H1 (cell line): ENCODE measurements at regions not wholly inside any gene's neighbourhood (a gene's known extent, or its start where the extent isn't known, plus 50 kb on each side); places are given as distances from the start of the nearest gene placed in this dataset.

Experiments
- CTCF ChIA-PET: fragments of 300-600 bp; sonication (Branson Sonifier 250); formaldehyde crosslinking; loops from one replicate; lab custom pipeline; 2021; ENCODE audit not compliant: partially characterized antibody; lab: Charles Lee
- POLR2A ChIA-PET: fragments of 300-600 bp; sonication (Branson Sonifier 250); formaldehyde crosslinking; loops from one replicate; lab custom pipeline; 2021; ENCODE audit warnings: inconsistent platforms; ENCODE audit not compliant: partially characterized antibody; lab: Charles Lee
- DNase-seq, 2 experiments: peaks; one replicate each; pipeline versions ENCODE4 v3.0.0 to v3.0.0-alpha.2; 2010 to 2022; ENCODE audit warnings: low spot score in 2 of 2, low read depth in 1 of 2, mixed read lengths in 1 of 2
- FAIRE-seq: peaks from 2 replicates; lab custom pipeline; 2011; peaks lifted over from hg19 to GRCh38; lab: Jason Lieb, UNC
- H2AFZ ChIP-seq: 2 replicates; pipeline ENCODE4 v1.8.1; 2012; ENCODE audit warnings: low read length, inconsistent platforms
- H2AK5ac ChIP-seq: 2 replicates; pipeline ENCODE4 v1.6.1; 2013; ENCODE audit warnings: low read depth, low read length
- H2BK120ac ChIP-seq: replicated peaks from 2 replicates; pipeline ENCODE3; 2013; ENCODE audit warnings: low read depth, low read length, inconsistent platforms
- H2BK12ac ChIP-seq: 2 replicates; pipeline ENCODE4 v1.6.1; 2013; ENCODE audit warnings: low read depth, low read length
- H2BK15ac ChIP-seq: 2 replicates; pipeline ENCODE4 v1.6.1; 2013; ENCODE audit warnings: low read length
- H2BK20ac ChIP-seq: 2 replicates; pipeline ENCODE4 v1.6.1; 2013; ENCODE audit warnings: low read length
- H2BK5ac ChIP-seq: 2 replicates; pipeline ENCODE4 v1.6.1; 2013; ENCODE audit warnings: low read depth, low read length
- H3K14ac ChIP-seq: 2 replicates; pipeline ENCODE4 v1.6.1; 2013; ENCODE audit warnings: inconsistent platforms; ENCODE audit not compliant: insufficient read length
- H3K18ac ChIP-seq: 2 replicates; pipeline ENCODE4 v1.6.1; 2013; ENCODE audit warnings: low read length; ENCODE audit errors: extremely low read depth
- H3K23ac ChIP-seq: 2 replicates; pipeline ENCODE4 v1.6.1; 2013; ENCODE audit warnings: inconsistent platforms; ENCODE audit not compliant: insufficient read length
- H3K23me2 ChIP-seq: 2 replicates; pipeline ENCODE4 v1.6.1; 2013; ENCODE audit warnings: low read depth, low read length
- H3K27ac ChIP-seq: 2 replicates; pipeline ENCODE4 v1.6.1; 2011; ENCODE audit warnings: low read depth, low read length, inconsistent platforms
- H3K27me3 ChIP-seq, 4 experiments: replicated peaks in 1 of 4; 1 replicate in 1 of 4; 2 replicates in 3 of 4; pipeline versions ENCODE4 v1.6.1 to v1.8.1; 2011 to 2013; ENCODE audit warnings: low read length in 3 of 4, mild to moderate bottlenecking in 3 of 4, inconsistent platforms in 2 of 4, mixed read lengths in 2 of 4, moderate library complexity in 1 of 4; ENCODE audit not compliant: control insufficient read depth in 3 of 4, insufficient read depth in 3 of 4; ENCODE audit errors: extremely low read depth in 1 of 4
- H3K36me3 ChIP-seq, 4 experiments: 2 replicates each; pipeline versions ENCODE4 v1.6.1 to v1.8.1; 2011 to 2013; ENCODE audit warnings: mild to moderate bottlenecking in 4 of 4, low read length in 3 of 4, moderate library complexity in 2 of 4, control low read depth in 1 of 4, inconsistent platforms in 1 of 4; ENCODE audit not compliant: insufficient read depth in 4 of 4, control insufficient read depth in 2 of 4
- H3K4ac ChIP-seq: replicated peaks from 2 replicates; pipeline ENCODE3; 2013; ENCODE audit warnings: low read length, low read depth, mixed read lengths, inconsistent platforms; ENCODE audit not compliant: insufficient read length
- H3K4me1 ChIP-seq, 4 experiments: replicated peaks in 1 of 4; 1 replicate in 1 of 4; 2 replicates in 3 of 4; pipeline versions ENCODE4 v1.6.1 to v1.8.1; 2011 to 2013; ENCODE audit warnings: low read length in 3 of 4, inconsistent platforms in 2 of 4, mixed read lengths in 1 of 4; ENCODE audit not compliant: insufficient read depth in 4 of 4, control insufficient read depth in 3 of 4
- H3K4me2 ChIP-seq, 2 experiments: 2 replicates each; pipeline versions ENCODE4 v1.6.1 to v1.8.1; 2011 to 2013; ENCODE audit warnings: low read depth in 2 of 2, low read length in 2 of 2, control low read depth in 1 of 2, inconsistent platforms in 1 of 2, mild to moderate bottlenecking in 1 of 2; ENCODE audit not compliant: insufficient read depth in 1 of 2
- H3K4me3 ChIP-seq, 4 experiments: fragments of 200-600, 300-600 bp in 1 of 4; sonication (generic), shearing (Covaris generic), sonication (Bioruptor Twin) in 1 of 4; 2 replicates each; pipeline versions ENCODE4 v1.5.1 to v1.8.1; 2011 to 2016; ENCODE audit warnings: low read length in 4 of 4, low read depth in 3 of 4, control low read depth in 2 of 4, inconsistent platforms in 2 of 4, mild to moderate bottlenecking in 2 of 4, mixed read lengths in 1 of 4, moderate library complexity in 1 of 4; ENCODE audit not compliant: insufficient read depth in 2 of 4; ENCODE audit errors: extremely low read depth in 1 of 4
- H3K56ac ChIP-seq: replicated peaks from 2 replicates; pipeline ENCODE3; 2013; ENCODE audit warnings: low read depth, mild to moderate bottlenecking, mixed read lengths, low read length, inconsistent platforms; ENCODE audit not compliant: insufficient read length
- H3K79me1 ChIP-seq: 2 replicates; pipeline ENCODE4 v1.6.1; 2013; ENCODE audit warnings: low read depth, low read length, control low read depth
- H3K79me2 ChIP-seq, 2 experiments: 2 replicates each; pipeline versions ENCODE4 v1.6.1 to v1.8.1; 2012 to 2013; ENCODE audit warnings: low read length in 2 of 2, mild to moderate bottlenecking in 2 of 2, inconsistent platforms in 1 of 2; ENCODE audit not compliant: insufficient read depth in 2 of 2, control insufficient read depth in 1 of 2
- H3K9ac ChIP-seq, 4 experiments: replicated peaks in 1 of 4; 1 replicate in 1 of 4; 2 replicates in 3 of 4; pipeline versions ENCODE4 v1.6.1 to v1.8.1; 2011 to 2013; ENCODE audit warnings: low read depth in 3 of 4, low read length in 3 of 4, control low read depth in 2 of 4, mild to moderate bottlenecking in 2 of 4, moderate library complexity in 2 of 4, inconsistent platforms in 1 of 4; ENCODE audit errors: extremely low read depth in 1 of 4
- H3K9me3 ChIP-seq, 2 experiments: 2 replicates each; pipeline versions ENCODE4 v1.6.1 to v1.8.1; 2012 to 2013; ENCODE audit warnings: mild to moderate bottlenecking in 2 of 2, moderate library complexity in 2 of 2, control low read depth in 1 of 2, inconsistent platforms in 1 of 2, low read depth in 1 of 2, low read length in 1 of 2, mixed read lengths in 1 of 2; ENCODE audit not compliant: insufficient read depth in 2 of 2
- H4K20me1 ChIP-seq, 2 experiments: replicated peaks in 1 of 2; 2 replicates each; pipeline versions ENCODE3 to v1.8.1; 2011 to 2013; ENCODE audit warnings: inconsistent platforms in 2 of 2, low read length in 2 of 2, mild to moderate bottlenecking in 1 of 2; ENCODE audit not compliant: insufficient read depth in 2 of 2, control insufficient read depth in 1 of 2
- H4K5ac ChIP-seq: 2 replicates; pipeline ENCODE4 v1.6.1; 2013; ENCODE audit warnings: low read length, low read depth, mixed read lengths, inconsistent platforms; ENCODE audit not compliant: insufficient read length
- H4K8ac ChIP-seq: 2 replicates; pipeline ENCODE4 v1.8.0; 2013; ENCODE audit warnings: mild to moderate bottlenecking, moderate library complexity, low read length, inconsistent platforms; ENCODE audit not compliant: insufficient read depth; ENCODE audit errors: extremely low read depth
- H4K91ac ChIP-seq: replicated peaks from 2 replicates; pipeline ENCODE3; 2013; ENCODE audit warnings: low read length, mixed read lengths, inconsistent platforms; ENCODE audit not compliant: insufficient read length
- CBX8 ChIP-seq: fragments of 300-800, 300-1000 bp; sonication (generic); IDR thresholded peaks from 2 replicates; pipeline ENCODE4 v1.7.1; 2016; ENCODE audit warnings: low read depth, low read length, borderline replicate concordance
- GTF2F1 ChIP-seq: IDR thresholded peaks from 2 replicates; pipeline ENCODE4 v1.6.1; 2012; ENCODE audit warnings: low read depth, low read length, improper control_type of control experiment, borderline replicate concordance
- KDM5A ChIP-seq: fragments of 200-600 bp; IDR thresholded peaks from 2 replicates; pipeline ENCODE4 v1.7.1; 2012; ENCODE audit warnings: mild to moderate bottlenecking, low read length, inconsistent platforms, mixed read lengths
- NANOG ChIP-seq: IDR thresholded peaks from 2 replicates; pipeline ENCODE4 v1.6.1; 2011; ENCODE audit warnings: low read length, low read depth, mild to moderate bottlenecking, inconsistent platforms; ENCODE audit not compliant: insufficient read depth, poor library complexity, severe bottlenecking
- NRF1 ChIP-seq: IDR thresholded peaks from 2 replicates; pipeline ENCODE4 v1.6.1; 2011; ENCODE audit warnings: mild to moderate bottlenecking, low read depth, low read length, improper control_type of control experiment
- TAF1 ChIP-seq: IDR thresholded peaks from 2 replicates; pipeline ENCODE4 v1.6.1; 2011; ENCODE audit warnings: mild to moderate bottlenecking, low read depth, low read length
- TEAD4 ChIP-seq: IDR thresholded peaks from 2 replicates; pipeline ENCODE4 v1.6.1; 2012; ENCODE audit warnings: low read depth, low read length, inconsistent platforms, mixed read lengths
- YY1 ChIP-seq: IDR thresholded peaks from 2 replicates; pipeline ENCODE4 v1.6.1; 2011; ENCODE audit warnings: low read depth, mild to moderate bottlenecking, low read length
- ZNF274 ChIP-seq: IDR thresholded peaks from 2 replicates; pipeline ENCODE4 v1.7.0; 2012; ENCODE audit warnings: low read length, borderline replicate concordance; ENCODE audit errors: extremely low read depth
- WGBS, 2 experiments: shearing (Covaris generic) in 1 of 2; methylation state at CpG; one replicate each; pipeline versions ENCODE4 v1.1.6 to v1.1.7; 2013 to 2015; ENCODE audit warnings: low lambda C conversion rate in 2 of 2, mixed read lengths in 2 of 2, inconsistent platforms in 1 of 2, low coverage in 1 of 2, missing lambda C conversion rate in 1 of 2; ENCODE audit not compliant: insufficient replicate concordance in 2 of 2, insufficient coverage in 1 of 2, insufficient read length in 1 of 2; ENCODE audit errors: extremely low coverage in 1 of 2, missing lambda C conversion rate in 1 of 2; 5-methylcytosine and 5-hydroxymethylcytosine counted together
- TF ChIP-seq, protein P1 (sequence below): IDR thresholded peaks from 2 replicates; pipeline ENCODE4 v1.6.1; 2011; ENCODE audit warnings: low read length, improper control_type of control experiment
- TF ChIP-seq, protein P2 (sequence below): IDR thresholded peaks from 2 replicates; pipeline ENCODE4 v1.6.1; 2012; ENCODE audit warnings: low read length, inconsistent platforms

DNA sequence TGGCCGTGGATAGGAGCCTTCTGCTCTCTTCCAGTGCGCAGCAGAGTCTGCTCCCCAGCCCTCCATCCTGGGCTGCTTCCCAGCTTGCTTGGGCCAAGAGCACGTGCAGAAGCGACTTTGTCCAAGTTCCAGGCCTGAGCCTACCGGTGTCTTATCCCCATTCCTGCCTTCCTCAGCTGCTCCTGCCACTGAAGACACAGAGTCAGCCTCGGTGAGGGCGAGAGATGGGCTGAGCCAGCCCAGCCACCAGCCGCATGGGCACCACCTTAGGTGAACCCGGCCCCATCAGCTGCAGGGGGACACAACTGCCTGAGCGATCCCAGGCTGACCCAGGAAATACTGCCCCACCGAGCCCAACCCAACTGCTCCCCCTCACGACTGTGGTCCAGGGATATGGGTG lies 847.8 kb downstream of the TBC1D22A start:
- H3K4me2 ChIP-seq, result no peak overlapping the region
- H4K20me1 ChIP-seq, result no peaks in the 10 kb centered on the region
- no peak overlapping the region for H3K4ac ChIP-seq
- no peak overlapping the region for H3K56ac ChIP-seq
- DNase-seq (no peak), FAIRE-seq (no peak)
- 90% methylated on average over 12 of the region's 12 CpGs; no CpG with 5 or more reads in 1 of the 2 experiments for WGBS, 2 experiments
- H2AK5ac ChIP-seq, result no peak overlapping the region
- no peak overlapping the region for H3K9ac ChIP-seq
- H4K91ac ChIP-seq, result no peak overlapping the region
- H3K36me3 ChIP-seq, result no peaks in the 10 kb centered on the region
- no peak overlapping the region for H3K4me3 ChIP-seq
- no peak overlapping the region for H4K8ac ChIP-seq
- H3K79me2 ChIP-seq, result no peaks in the 10 kb centered on the region
- ChIA-PET POLR2A (no interaction called here), CTCF (interaction anchor here (0.6 kb wide), 1 partner anchor 440 kb away, joined by 3 read pairs; no protein-coding TSS in a partner anchor)
- no peaks in the 10 kb centered on the region for H3K23me2 ChIP-seq
- H2BK5ac ChIP-seq, result no peak overlapping the region
- no peaks in the 10 kb centered on the region for H3K79me1 ChIP-seq
- no peak overlapping the region for H4K5ac ChIP-seq
- peaks cover 5 to 43% of the 10 kb centered on the region in 2 experiments; a peak in 2 of 4 replicates for H3K9me3 ChIP-seq
- TF ChIP-seq NANOG (no peak), ZNF274 (no peak), TAF1 (no peak), YY1 (no peak), CBX8 (no peak), GTF2F1 (no peak), TEAD4 (no peak), NRF1 (no peak), KDM5A (no peak)
- TF ChIP-seq, protein P1, sequence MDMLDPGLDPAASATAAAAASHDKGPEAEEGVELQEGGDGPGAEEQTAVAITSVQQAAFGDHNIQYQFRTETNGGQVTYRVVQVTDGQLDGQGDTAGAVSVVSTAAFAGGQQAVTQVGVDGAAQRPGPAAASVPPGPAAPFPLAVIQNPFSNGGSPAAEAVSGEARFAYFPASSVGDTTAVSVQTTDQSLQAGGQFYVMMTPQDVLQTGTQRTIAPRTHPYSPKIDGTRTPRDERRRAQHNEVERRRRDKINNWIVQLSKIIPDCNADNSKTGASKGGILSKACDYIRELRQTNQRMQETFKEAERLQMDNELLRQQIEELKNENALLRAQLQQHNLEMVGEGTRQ, result no peak
- TF ChIP-seq, protein P2, sequence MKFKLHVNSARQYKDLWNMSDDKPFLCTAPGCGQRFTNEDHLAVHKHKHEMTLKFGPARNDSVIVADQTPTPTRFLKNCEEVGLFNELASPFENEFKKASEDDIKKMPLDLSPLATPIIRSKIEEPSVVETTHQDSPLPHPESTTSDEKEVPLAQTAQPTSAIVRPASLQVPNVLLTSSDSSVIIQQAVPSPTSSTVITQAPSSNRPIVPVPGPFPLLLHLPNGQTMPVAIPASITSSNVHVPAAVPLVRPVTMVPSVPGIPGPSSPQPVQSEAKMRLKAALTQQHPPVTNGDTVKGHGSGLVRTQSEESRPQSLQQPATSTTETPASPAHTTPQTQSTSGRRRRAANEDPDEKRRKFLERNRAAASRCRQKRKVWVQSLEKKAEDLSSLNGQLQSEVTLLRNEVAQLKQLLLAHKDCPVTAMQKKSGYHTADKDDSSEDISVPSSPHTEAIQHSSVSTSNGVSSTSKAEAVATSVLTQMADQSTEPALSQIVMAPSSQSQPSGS, result no peak
- no peak overlapping the region for H3K18ac ChIP-seq
- H2BK20ac ChIP-seq, result no peak overlapping the region
- no peak overlapping the region for H2BK15ac ChIP-seq
- no peak overlapping the region for H3K23ac ChIP-seq
- no peaks in the 10 kb centered on the region for H3K4me1 ChIP-seq
- no peaks in the 10 kb centered on the region for H3K27me3 ChIP-seq
- no peak overlapping the region for H2BK12ac ChIP-seq
- no peak overlapping the region for H3K27ac ChIP-seq
- no peak overlapping the region for H3K14ac ChIP-seq
- no peak overlapping the region for H2BK120ac ChIP-seq
- H2AFZ ChIP-seq, result no peak overlapping the region
